ENCODE measurements at regions not wholly inside any gene's neighbourhood (a gene's known extent, or its start where the extent isn't known, plus 50 kb on each side); places are given as distances from the start of the nearest gene placed in this dataset.

DNA sequence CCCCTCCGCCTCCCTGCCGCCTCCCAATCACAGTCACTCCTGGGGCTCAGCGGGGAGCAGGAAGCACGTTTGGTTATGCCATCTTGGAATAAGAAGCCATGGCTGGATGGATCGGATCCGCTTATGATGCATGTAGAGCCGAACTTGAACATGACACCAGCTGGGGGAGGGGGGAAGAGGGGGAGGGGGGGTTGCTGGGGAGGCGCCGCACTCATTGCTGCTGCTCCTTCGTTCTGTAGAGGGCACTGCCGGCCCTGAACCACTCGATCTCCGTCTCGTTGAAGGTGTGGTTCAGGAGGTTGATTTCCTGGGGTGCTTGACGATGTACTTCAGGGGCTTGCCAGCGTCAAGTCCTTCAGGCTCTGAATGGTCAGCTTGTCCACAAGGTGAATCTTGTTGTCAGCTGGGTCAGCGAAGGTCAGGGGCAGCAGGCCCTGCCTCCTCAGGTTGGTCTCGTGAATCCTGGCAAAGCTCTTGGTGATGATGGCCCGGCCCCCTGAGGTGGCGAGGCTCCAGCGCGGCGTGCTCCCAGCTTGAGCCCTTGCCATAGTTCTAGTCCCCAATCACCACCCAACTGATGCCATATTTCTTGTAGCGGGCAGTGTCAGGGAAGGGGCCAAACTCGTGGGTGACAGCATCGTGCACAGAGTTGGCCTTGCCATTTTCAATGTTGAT lies 476.9 kb upstream of the ISX start:
- H3K36me3 ChIP-seq, result no peaks in the 10 kb centered on the region
- H3K27me3 ChIP-seq, result no peaks in the 10 kb centered on the region
- no peak for DNase-seq
- TF ChIP-seq EP300 (IDR thresholded peaks at IDR 0.05), result no peak
- TF ChIP-seq POLR2A (IDR thresholded peaks at IDR 0.05), result no peak
- no peak for TF ChIP-seq CTCF (IDR thresholded peaks at IDR 0.05)
- 72 to 78% (median 76%) methylated on average over 26 of the region's 26 CpGs for WGBS, 3 donors
- H3K9me3 ChIP-seq, result no peaks in the 10 kb centered on the region
- intact Hi-C loops (cut with DNase I), result no loop called here
- peaks cover 1% of the 10 kb centered on the region for H3K4me1 ChIP-seq (ENCODE audit: insufficient read depth)
- no peak overlapping the region for H3K4me3 ChIP-seq
- H3K27ac ChIP-seq, result no peak overlapping the region

GRCh38 chr22:34592123-34592740 lies 473.7 kb upstream of the ISX start:
- Histone ChIP-seq H3K9me3 (no peaks in the 10 kb centered on the region), H3K27me3 (no peaks in the 10 kb centered on the region), H3K36me3 (no peaks in the 10 kb centered on the region), H3K4me3 (no peak overlapping the region), H3K4me1 (ENCODE audit: insufficient read depth) (peaks cover 1% of the 10 kb centered on the region), H3K27ac (no peak overlapping the region)
- intact Hi-C loops (cut with DNase I), result no loop called here
- 77 to 79% (median 77%) methylated on average over 3 of the region's 3 CpGs for WGBS, 3 donors
- TF ChIP-seq CTCF (IDR thresholded peaks at IDR 0.05) (no peak), POLR2A (IDR thresholded peaks at IDR 0.05) (no peak), EP300 (IDR thresholded peaks at IDR 0.05) (no peak)
- no peak for DNase-seq

- Histone ChIP-seq H3K27me3 (no peaks in the 10 kb centered on the region), H3K9me3 (no peaks in the 10 kb centered on the region), H3K4me3 (no peak overlapping the region), H3K36me3 (no peaks in the 10 kb centered on the region), H3K27ac (no peak overlapping the region), H3K4me1 (ENCODE audit: insufficient read depth) (no peaks in the 10 kb centered on the region)
- DNase-seq, result no peak
- 81 to 100% (median 81%) methylated on average over 1 of the region's 1 CpG for WGBS, 3 donors
- intact Hi-C loops (cut with DNase I), result no loop called here
- TF ChIP-seq CTCF (IDR thresholded peaks at IDR 0.05), result no peak
- no peak for TF ChIP-seq POLR2A (IDR thresholded peaks at IDR 0.05)
- TF ChIP-seq EP300 (IDR thresholded peaks at IDR 0.05), result no peak
Observed at GRCh38 chr22:34599567-34599966, 466.4 kb upstream of the ISX start.

- Histone ChIP-seq H3K4me1 (ENCODE audit: insufficient read depth) (no peaks in the 10 kb centered on the region), H3K36me3 (no peaks in the 10 kb centered on the region), H3K4me3 (no peak overlapping the region), H3K9me3 (no peaks in the 10 kb centered on the region), H3K27ac (no peak overlapping the region), H3K27me3 (no peaks in the 10 kb centered on the region)
- no peak for DNase-seq
- TF ChIP-seq EP300 (IDR thresholded peaks at IDR 0.05), result no peak
- TF ChIP-seq CTCF (IDR thresholded peaks at IDR 0.05), result no peak
- no peak for TF ChIP-seq POLR2A (IDR thresholded peaks at IDR 0.05)
- intact Hi-C loops (cut with DNase I), result no loop called here
- WGBS, 3 donors, result 53 to 65% (median 54%) methylated on average over 3 of the region's 3 CpGs
Observed at GRCh38 chr22:34604312-34604711, 461.6 kb upstream of the ISX start.

Measured in ovary (tissue), 7 donors.